Spleen (tissue), 11 donors: ENCODE measurements at regions not wholly inside any gene's neighbourhood (a gene's known extent, or its start where the extent isn't known, plus 50 kb on each side); places are given as distances from the start of the nearest gene placed in this dataset.

Experiments used
- DNase-seq: peaks from one replicate; pipeline ENCODE4 v3.0.0-alpha.2; 2020
- H3K27ac ChIP-seq, 8 donors: fragments of 200-600 bp; sonication (generic) in 7 of 8; 1 replicate in 4 of 8; 2 replicates in 4 of 8; pipeline versions ENCODE4 v1.5.0 to v1.8.0; 2016 to 2021; ENCODE audit warnings: inconsistent platforms in 4 of 8, mild to moderate bottlenecking in 4 of 8, moderate library complexity in 1 of 8
- H3K27me3 ChIP-seq, 7 donors: fragments of 200-600 bp; sonication (generic) in 6 of 7; replicated peaks in 1 of 7; 1 replicate in 4 of 7; 2 replicates in 3 of 7; pipeline versions ENCODE4 v1.5.0 to v1.8.0; 2016 to 2021; ENCODE audit warnings: inconsistent platforms in 3 of 7, mild to moderate bottlenecking in 1 of 7
- H3K36me3 ChIP-seq, 6 donors: fragments of 200-600 bp; sonication (generic) in 5 of 6; 1 replicate in 4 of 6; 2 replicates in 2 of 6; pipeline versions ENCODE4 v1.5.0 to v1.8.0; 2016 to 2021; ENCODE audit warnings: inconsistent platforms in 2 of 6
- H3K4me1 ChIP-seq, 6 donors: fragments of 200-600 bp; sonication (generic) in 5 of 6; 1 replicate in 3 of 6; 2 replicates in 3 of 6; pipeline versions ENCODE4 v1.5.0 to v1.8.0; 2016 to 2021; ENCODE audit warnings: inconsistent platforms in 3 of 6
- H3K4me3 ChIP-seq, 8 donors: fragments of 200-600 bp; sonication (generic) in 7 of 8; 1 replicate in 4 of 8; 2 replicates in 4 of 8; pipeline versions ENCODE4 v1.5.0 to v1.8.0; 2016 to 2021; ENCODE audit warnings: inconsistent platforms in 4 of 8, mild to moderate bottlenecking in 4 of 8, moderate library complexity in 2 of 8
- H3K9me3 ChIP-seq, 8 donors: fragments of 200-600 bp; sonication (generic) in 7 of 8; 1 replicate in 4 of 8; 2 replicates in 4 of 8; pipeline versions ENCODE4 v1.5.0 to v1.8.0; 2016 to 2021; ENCODE audit warnings: inconsistent platforms in 4 of 8
- CTCF ChIP-seq, 11 experiments: fragments of 200-600 bp in 7 of 11; fragments of 450-650 bp in 4 of 11; sonication (generic) in 4 of 11; IDR thresholded peaks in 8 of 11; conservative IDR thresholded peaks in 3 of 11; 1 replicate in 7 of 11; 2 replicates in 4 of 11; pipeline versions ENCODE4 v1.4.0 to v1.8.0; 2016 to 2021; ENCODE audit warnings: antibody characterized with exemption in 11 of 11, inconsistent platforms in 4 of 11, mild to moderate bottlenecking in 1 of 11
- POLR2A ChIP-seq, 3 donors: fragments of 450-650 bp; IDR thresholded peaks; one replicate each; pipeline ENCODE4 v1.5.1; 2017; ENCODE audit warnings: antibody characterized with exemption in 3 of 3, mild to moderate bottlenecking in 1 of 3
- POLR2AphosphoS5 ChIP-seq, 3 donors: sonication (generic); formaldehyde crosslinking; IDR thresholded peaks; one replicate each; pipeline ENCODE4 v1.5.1; 2017; ENCODE audit warnings: antibody characterized with exemption in 3 of 3
- WGBS, 5 donors: extraction: QIAGEN DNeasy Blood & Tissue Kit in 3 of 5; methylation state at CpG; one replicate each; pipeline versions ENCODE4 v1.1.5 to v1.1.7; 2013 to 2018; 5-methylcytosine and 5-hydroxymethylcytosine counted together
- intact Hi-C: fragments of 100-400 bp; cut with DNase I; formaldehyde crosslinking; loops from one replicate; pipeline ENCODE4 v1.15.0; 2023; ENCODE audit warnings: low total_unique reads
- donor health status: healthy with polysubstance abuse.
- donor health status: DM: no; HTN: no; CAD: no; lungs with moderate emphysema.
- donor health status: DM: no; HTN: no; CAD: no.
- donor health status: Bipolar disorder and iron deficiency.
- donor health status: healthy.
- donor health status: DM: no; HTN: no; CAD: no.
- donor health status: DM: yes; HTN: yes; CAD: no.

GRCh38 chr4:117293784-117294183 is 208.4 kb upstream of the TRAM1L1 start:
- no peaks in the 10 kb centered on the region for H3K27me3 ChIP-seq
- H3K9me3 ChIP-seq: no peaks in the 10 kb centered on the region
- DNase-seq: no peak
- no peak overlapping the region for H3K27ac ChIP-seq
- H3K36me3 ChIP-seq: no peaks in the 10 kb centered on the region
- intact Hi-C loops: no loop called here
- no peak overlapping the region for H3K4me3 ChIP-seq
- WGBS, 5 donors: 0 to 85% (median 79%) methylated on average over 1 of the region's 1 CpG
- no peak for TF ChIP-seq CTCF (IDR thresholded peaks at IDR 0.05 in 8 of 11, conservative IDR thresholded peaks at IDR 0.05 in 3 of 11)
- no peak for TF ChIP-seq POLR2A (IDR thresholded peaks at IDR 0.05)
- TF ChIP-seq POLR2AphosphoS5 (IDR thresholded peaks at IDR 0.05): no peak
- H3K4me1 ChIP-seq: no peaks in the 10 kb centered on the region

DNA sequence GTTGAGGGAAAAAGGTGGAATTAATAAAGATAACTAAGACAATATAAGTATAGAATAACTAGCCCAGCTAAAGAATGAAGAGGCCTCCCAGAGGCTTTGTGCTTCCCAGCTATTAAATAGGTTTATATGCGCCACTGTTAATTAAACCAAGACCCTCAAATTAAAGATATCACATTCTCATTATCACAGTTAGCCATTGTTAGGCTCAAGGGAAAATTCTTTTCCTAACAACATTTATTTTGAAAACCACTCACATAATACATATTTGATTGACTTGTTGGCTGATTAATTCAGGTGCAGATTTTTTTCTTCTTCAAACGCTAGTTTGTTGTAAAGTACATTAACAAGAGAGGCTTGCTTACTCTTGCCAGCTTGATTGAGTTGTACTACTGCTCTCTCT is 216.8 kb upstream of the TRAM1L1 start:
- H3K36me3 ChIP-seq: no peaks in the 10 kb centered on the region
- intact Hi-C loops: no loop called here
- TF ChIP-seq CTCF (IDR thresholded peaks at IDR 0.05 in 8 of 11, conservative IDR thresholded peaks at IDR 0.05 in 3 of 11): no peak
- TF ChIP-seq POLR2AphosphoS5 (IDR thresholded peaks at IDR 0.05): no peak
- no peak for TF ChIP-seq POLR2A (IDR thresholded peaks at IDR 0.05)
- H3K27me3 ChIP-seq: no peaks in the 10 kb centered on the region
- no peak overlapping the region for H3K27ac ChIP-seq
- H3K4me1 ChIP-seq: no peaks in the 10 kb centered on the region
- DNase-seq: no peak
- H3K4me3 ChIP-seq: no peak overlapping the region
- WGBS, 5 donors: 71 to 89% (median 81%) methylated on average over 2 of the region's 2 CpGs
- H3K9me3 ChIP-seq: peaks cover 0 to 7% (median 5%) of the 10 kb centered on the region in 8 donors

GRCh38 chr4:117311215-117311614 is 225.8 kb upstream of the TRAM1L1 start:
- no peak for DNase-seq
- WGBS, 5 donors: 78 to 90% (median 80%) methylated on average over 2 of the region's 2 CpGs

DNA sequence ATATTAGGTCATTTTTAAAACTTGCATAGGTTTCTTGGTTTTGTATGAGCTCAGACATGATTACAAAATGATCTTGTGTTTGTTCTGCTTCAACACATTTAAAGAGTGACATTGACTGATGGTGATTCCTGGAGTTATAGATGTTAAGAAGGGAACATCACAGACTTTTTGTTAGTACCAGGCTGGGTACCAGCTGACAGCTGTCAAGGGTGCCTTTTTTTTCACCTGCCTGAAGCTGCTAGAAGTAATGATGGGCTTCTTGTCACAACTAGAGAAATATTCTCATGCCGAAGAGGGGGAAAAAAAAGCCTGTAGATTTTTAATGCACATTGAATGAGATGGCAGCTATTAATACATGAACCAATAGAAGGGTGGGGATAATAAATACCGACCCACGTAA is 226.6 kb upstream of the TRAM1L1 start:
- Histone ChIP-seq H3K27ac (no peak overlapping the region), H3K27me3 (no peaks in the 10 kb centered on the region), H3K9me3 (peaks cover 0 to 17% (median 7%) of the 10 kb centered on the region in 8 donors), H3K4me1 (no peaks in the 10 kb centered on the region), H3K36me3 (no peaks in the 10 kb centered on the region), H3K4me3 (no peak overlapping the region)
- WGBS, 5 donors: 87 to 93% (median 90%) methylated on average over 3 of the region's 3 CpGs
- no peak for DNase-seq
- intact Hi-C loops: no loop called here
- TF ChIP-seq CTCF (IDR thresholded peaks at IDR 0.05 in 8 of 11, conservative IDR thresholded peaks at IDR 0.05 in 3 of 11): no peak
- no peak for TF ChIP-seq POLR2AphosphoS5 (IDR thresholded peaks at IDR 0.05)
- TF ChIP-seq POLR2A (IDR thresholded peaks at IDR 0.05): no peak

More at GRCh38 chr4:117311215-117311614, 225.8 kb upstream of the TRAM1L1 start:
- H3K27me3 ChIP-seq: no peaks in the 10 kb centered on the region
- no peaks in the 10 kb centered on the region for H3K4me1 ChIP-seq
- H3K9me3 ChIP-seq: peaks cover 0 to 21% (median 9%) of the 10 kb centered on the region in 8 donors
- no peak overlapping the region for H3K27ac ChIP-seq
- H3K36me3 ChIP-seq: no peaks in the 10 kb centered on the region
- H3K4me3 ChIP-seq: no peak overlapping the region
- intact Hi-C loops: no loop called here
- TF ChIP-seq POLR2AphosphoS5 (IDR thresholded peaks at IDR 0.05): no peak
- no peak for TF ChIP-seq CTCF (IDR thresholded peaks at IDR 0.05 in 8 of 11, conservative IDR thresholded peaks at IDR 0.05 in 3 of 11)
- TF ChIP-seq POLR2A (IDR thresholded peaks at IDR 0.05): no peak
